ENCODE measurements at regions not wholly inside any gene's neighbourhood (a gene's known extent, or its start where the extent isn't known, plus 50 kb on each side); places are given as distances from the start of the nearest gene placed in this dataset.

DNA sequence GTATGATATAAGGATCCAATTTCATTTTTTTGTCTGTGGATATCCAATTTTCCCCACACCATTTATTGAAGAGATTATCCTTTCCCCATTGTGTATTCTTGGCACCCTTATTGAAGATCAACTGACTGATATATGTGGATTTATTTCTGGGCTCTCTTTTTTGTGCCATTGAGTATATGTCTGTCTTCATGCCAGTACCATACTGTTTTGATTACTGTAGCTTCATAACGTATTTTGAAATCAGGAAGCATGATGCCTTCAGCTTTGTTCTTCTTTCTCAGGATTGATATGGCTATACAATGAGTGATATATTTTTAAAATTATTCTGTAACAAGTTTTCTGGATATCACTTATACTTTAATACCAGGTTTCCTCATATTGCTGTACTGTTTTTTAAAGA lies 58.1 kb upstream of the DLX2 start:
- TF ChIP-seq, protein P1, sequence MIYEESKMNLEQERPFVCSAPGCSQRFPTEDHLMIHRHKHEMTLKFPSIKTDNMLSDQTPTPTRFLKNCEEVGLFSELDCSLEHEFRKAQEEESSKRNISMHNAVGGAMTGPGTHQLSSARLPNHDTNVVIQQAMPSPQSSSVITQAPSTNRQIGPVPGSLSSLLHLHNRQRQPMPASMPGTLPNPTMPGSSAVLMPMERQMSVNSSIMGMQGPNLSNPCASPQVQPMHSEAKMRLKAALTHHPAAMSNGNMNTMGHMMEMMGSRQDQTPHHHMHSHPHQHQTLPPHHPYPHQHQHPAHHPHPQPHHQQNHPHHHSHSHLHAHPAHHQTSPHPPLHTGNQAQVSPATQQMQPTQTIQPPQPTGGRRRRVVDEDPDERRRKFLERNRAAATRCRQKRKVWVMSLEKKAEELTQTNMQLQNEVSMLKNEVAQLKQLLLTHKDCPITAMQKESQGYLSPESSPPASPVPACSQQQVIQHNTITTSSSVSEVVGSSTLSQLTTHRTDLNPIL (CRISPR knock-in tag; IDR thresholded peaks at IDR 0.05; ENCODE audit: low read depth): no peak
- no peak for TF ChIP-seq ARNTL (CRISPR knock-in tag; IDR thresholded peaks at IDR 0.05; ENCODE audit: borderline replicate concordance, low read depth)
- no peak for TF ChIP-seq POU6F1 (CRISPR knock-in tag; IDR thresholded peaks at IDR 0.05; ENCODE audit: borderline replicate concordance, low read depth)

Data from SK-N-SH treated with all-trans-retinoic acid at 6 μM for 48 hours (cell line).